GM10266 (cell line): ENCODE measurements at regions not wholly inside any gene's neighbourhood (a gene's known extent, or its start where the extent isn't known, plus 50 kb on each side); places are given as distances from the start of the nearest gene placed in this dataset.
"Not testable (repeated sequence)": the region's sequence is repeated elsewhere in the genome, so short reads cannot be mapped to it uniquely, and the experiment has no call there.

Source experiments
- DNase-seq: peaks from one replicate; pipeline ENCODE4 v3.0.0; 2012; ENCODE audit errors: extremely low spot score
- CTCF ChIP-seq: IDR thresholded peaks from 2 replicates; pipeline ENCODE4 v1.5.1; 2012; ENCODE audit warnings: mild to moderate bottlenecking, low read depth; ENCODE audit not compliant: control insufficient read depth, insufficient read depth; ENCODE audit errors: missing control alignments

- no peak for DNase-seq
- no peak for TF ChIP-seq CTCF
Observed at GRCh38 chr12:17060260-17060659, 454.3 kb upstream of the LMO3 start.

DNA sequence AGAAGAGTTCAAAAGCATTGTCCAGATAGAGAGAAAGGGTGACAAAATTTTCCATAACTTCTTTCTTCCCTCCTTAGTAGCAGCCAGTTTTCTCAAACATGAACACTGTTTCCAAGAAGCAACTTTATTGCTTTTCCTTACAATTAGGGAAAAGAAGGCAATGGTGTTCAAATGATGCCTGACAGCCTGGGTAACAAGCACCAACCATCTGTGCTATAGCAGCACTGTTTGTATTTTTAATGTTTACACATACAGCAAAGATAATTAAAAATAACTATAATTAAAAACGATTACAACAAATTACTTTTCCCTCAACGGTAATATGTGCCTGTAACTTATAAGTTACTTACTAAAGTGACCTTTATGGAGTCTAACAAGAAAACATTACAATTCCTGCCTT, 450.6 kb upstream of the LMO3 start:
- no peak for TF ChIP-seq CTCF

GRCh38 chr12:17038923-17039322, 433.0 kb upstream of the LMO3 start:
- DNase-seq: no peak
- TF ChIP-seq CTCF: no peak

More for the DNA sequence above, 450.6 kb upstream of the LMO3 start:
- DNase-seq: no peak

DNA sequence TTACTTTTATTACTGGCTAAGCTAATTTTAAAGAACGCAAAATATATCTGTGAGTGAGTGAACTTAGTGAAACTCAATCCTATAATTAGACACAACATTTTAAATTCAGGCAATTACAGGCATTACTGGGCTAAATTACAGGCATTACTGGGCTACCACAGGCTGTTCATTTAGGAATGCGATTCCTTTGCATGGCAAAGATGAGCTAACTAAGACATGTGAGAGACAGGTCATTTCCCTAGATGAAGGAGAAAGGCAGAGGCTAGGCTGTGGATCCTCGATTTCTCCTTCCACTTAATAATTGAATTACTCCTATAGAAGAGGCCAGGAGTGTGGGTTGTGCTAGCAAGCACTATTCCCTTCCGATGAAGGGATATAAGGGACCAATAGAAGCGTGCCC, 429.4 kb upstream of the LMO3 start:
- DNase-seq: no peak
- TF ChIP-seq CTCF: no peak

- DNase-seq: no peak
- no peak for TF ChIP-seq CTCF
Observed at GRCh38 chr12:17030338-17030737, 424.4 kb upstream of the LMO3 start.

- no peak for TF ChIP-seq CTCF
- no peak for DNase-seq
Observed at GRCh38 chr12:17028348-17028747, 422.4 kb upstream of the LMO3 start.

DNA sequence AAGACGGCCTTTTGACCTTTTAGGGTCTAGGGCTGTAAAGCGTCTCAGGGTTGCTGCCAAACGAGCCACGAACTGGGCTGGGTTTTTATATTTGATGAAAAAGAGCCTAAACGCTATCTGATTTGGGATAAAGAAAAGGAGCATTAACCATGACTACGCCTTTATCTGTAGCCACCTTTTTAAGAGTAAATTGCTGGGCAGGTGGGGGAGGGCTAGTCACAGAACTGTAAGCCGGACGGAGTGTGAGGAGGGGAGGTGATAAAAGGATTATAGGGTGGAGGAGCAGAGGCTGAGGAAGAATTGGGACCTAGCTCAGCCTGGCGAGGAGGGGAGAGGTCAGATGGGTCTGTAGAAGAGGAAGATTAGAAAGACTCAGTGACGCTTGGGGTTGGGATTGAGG, 419.5 kb upstream of the LMO3 start:
- DNase-seq: not testable (repeated sequence)

DNA sequence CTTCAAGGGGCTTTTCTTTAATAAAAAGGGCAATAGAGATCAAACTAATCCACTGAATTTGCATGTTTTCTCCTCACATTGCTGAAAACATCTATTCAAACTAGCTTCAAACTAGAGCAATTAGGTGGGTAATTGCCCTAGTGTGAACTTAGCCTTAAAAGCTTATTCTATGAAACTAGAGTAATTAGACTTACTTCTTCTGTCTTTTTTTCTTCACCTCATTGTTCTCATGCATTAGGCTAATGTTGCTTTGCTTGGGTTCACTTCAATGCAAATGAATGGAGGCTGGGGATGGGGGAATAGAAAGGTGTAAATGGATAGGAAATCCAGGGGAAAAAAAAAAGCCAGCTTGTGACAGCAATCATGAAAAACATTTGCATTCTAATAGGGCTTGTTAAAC, 414.8 kb upstream of the LMO3 start:
- DNase-seq: no peak
- TF ChIP-seq CTCF: no peak
